IMR-90 (cell line): ENCODE measurements at regions not wholly inside any gene's neighbourhood (a gene's known extent, or its start where the extent isn't known, plus 50 kb on each side); places are given as distances from the start of the nearest gene placed in this dataset.

Experiments
- ATAC-seq: fragments of 200-7000 bp; cut with Tn5 transposase; 2 replicates; pipeline ENCODE4 v1.9.1; 2020; ENCODE audit warnings: low read depth, mild to moderate bottlenecking, moderate library complexity
- BruUV-seq: library from RNA; stranded (reverse); fragments of 400-500 nt; replicated peaks from 2 replicates; lab custom pipeline; 2021; lab: Mats Ljungman, UMichigan
- CTCF ChIA-PET: fragments of 300-600 bp; formaldehyde crosslinking; extraction: SDS; loops from one replicate; lab custom pipeline; 2021; ENCODE audit warnings: antibody characterized with exemption; lab: Yijun Ruan, JAX
- POLR2A ChIA-PET: fragments of 300-600 bp; sonication (Branson Sonifier 250); formaldehyde crosslinking; loops from one replicate; lab custom pipeline; 2022; ENCODE audit warnings: antibody characterized with exemption; ENCODE audit not compliant: unreplicated experiment; lab: Charles Lee
- DNase-seq: peaks from one replicate; pipeline ENCODE4 v3.0.0; 2013
- H2AFZ ChIP-seq: replicated peaks from 2 replicates; pipeline ENCODE3; 2013; ENCODE audit warnings: low read length, mild to moderate bottlenecking; ENCODE audit not compliant: poor library complexity
- H2AK5ac ChIP-seq: 2 replicates; pipeline ENCODE4 v1.6.1; 2013; ENCODE audit warnings: low read depth, low read length, inconsistent platforms
- H2AK9ac ChIP-seq: replicated peaks from 2 replicates; pipeline ENCODE3; 2013; ENCODE audit warnings: mild to moderate bottlenecking, low read depth, low read length, moderate library complexity; ENCODE audit not compliant: poor library complexity
- H2BK120ac ChIP-seq: 2 replicates; pipeline ENCODE4 v1.6.1; 2013; ENCODE audit warnings: low read depth, low read length, inconsistent platforms
- H2BK15ac ChIP-seq: 3 replicates; pipeline ENCODE4 v1.6.1; 2013; ENCODE audit warnings: low read depth, low read length, inconsistent platforms
- H2BK20ac ChIP-seq: 2 replicates; pipeline ENCODE4 v1.6.1; 2013; ENCODE audit warnings: low read depth, mild to moderate bottlenecking, inconsistent platforms, low read length, moderate library complexity
- H2BK5ac ChIP-seq: 2 replicates; pipeline ENCODE4 v1.6.1; 2013; ENCODE audit warnings: mild to moderate bottlenecking, low read depth, low read length, inconsistent platforms; ENCODE audit not compliant: poor library complexity, severe bottlenecking
- H3K14ac ChIP-seq: replicated peaks from 2 replicates; pipeline ENCODE4 v1.6.1; 2013; ENCODE audit warnings: low read depth, low read length, inconsistent platforms
- H3K18ac ChIP-seq: 2 replicates; pipeline ENCODE4 v1.6.1; 2013; ENCODE audit warnings: low read depth, low read length, control low read depth
- H3K23ac ChIP-seq: 2 replicates; pipeline ENCODE4 v1.6.1; 2013; ENCODE audit warnings: low read depth, low read length, inconsistent platforms
- H3K27ac ChIP-seq: 2 replicates; pipeline ENCODE4 v1.5.1; 2013; ENCODE audit warnings: mild to moderate bottlenecking, control low read depth, low read length; ENCODE audit not compliant: insufficient read depth
- H3K27me3 ChIP-seq: 2 replicates; pipeline ENCODE4 v1.6.1; 2013; ENCODE audit warnings: low read length; ENCODE audit not compliant: control insufficient read depth, insufficient read depth
- H3K36me3 ChIP-seq: 2 replicates; pipeline ENCODE4 v1.6.1; 2013; ENCODE audit warnings: low read length, mixed read lengths; ENCODE audit not compliant: control insufficient read depth, insufficient read depth
- H3K4ac ChIP-seq: 2 replicates; pipeline ENCODE4 v1.6.1; 2013; ENCODE audit warnings: low read depth, low read length, inconsistent platforms
- H3K4me1 ChIP-seq: 2 replicates; pipeline ENCODE4 v1.6.1; 2013; ENCODE audit warnings: low read length, mixed read lengths; ENCODE audit not compliant: control insufficient read depth, insufficient read depth
- H3K4me2 ChIP-seq: 2 replicates; pipeline ENCODE4 v1.6.1; 2013; ENCODE audit warnings: low read depth, mild to moderate bottlenecking, control low read depth, low read length, moderate library complexity
- H3K4me3 ChIP-seq: 2 replicates; pipeline ENCODE4 v1.5.1; 2013; ENCODE audit warnings: low read depth, mild to moderate bottlenecking, control low read depth, low read length, moderate library complexity; ENCODE audit not compliant: insufficient read depth
- H3K56ac ChIP-seq: 2 replicates; pipeline ENCODE4 v1.6.1; 2013; ENCODE audit warnings: low read length, inconsistent platforms; ENCODE audit not compliant: insufficient read depth; ENCODE audit errors: extremely low read depth
- H3K79me1 ChIP-seq, 2 experiments: 2 replicates each; pipeline ENCODE4 v1.6.1; 2013; ENCODE audit warnings: low read length in 2 of 2, inconsistent platforms in 1 of 2, low read depth in 1 of 2
- H3K9ac ChIP-seq: 2 replicates; pipeline ENCODE4 v1.6.1; 2013; ENCODE audit warnings: low read depth, low read length, control low read depth
- H3K9me1 ChIP-seq: 2 replicates; pipeline ENCODE4 v1.6.1; 2013; ENCODE audit warnings: low read length, inconsistent platforms; ENCODE audit not compliant: insufficient read depth
- H3K9me3 ChIP-seq: 2 replicates; pipeline ENCODE4 v1.6.1; 2013; ENCODE audit warnings: low read length; ENCODE audit not compliant: control insufficient read depth, insufficient read depth
- H4K20me1 ChIP-seq: 2 replicates; pipeline ENCODE4 v1.6.1; 2013; ENCODE audit warnings: low read length, inconsistent platforms; ENCODE audit not compliant: insufficient read depth
- H4K5ac ChIP-seq: 2 replicates; pipeline ENCODE4 v1.6.1; 2013; ENCODE audit warnings: mild to moderate bottlenecking, low read depth, low read length, control low read depth
- H4K8ac ChIP-seq, 2 experiments: 2 replicates each; pipeline ENCODE4 v1.6.1; 2013; ENCODE audit warnings: low read depth in 2 of 2, low read length in 2 of 2, control low read depth in 1 of 2, inconsistent platforms in 1 of 2
- H4K91ac ChIP-seq: 2 replicates; pipeline ENCODE4 v1.6.1; 2013; ENCODE audit warnings: low read depth, low read length, inconsistent platforms; ENCODE audit not compliant: insufficient read depth
- FOS ChIP-seq: fragments of 150-350 bp; IDR thresholded peaks from 2 replicates; pipeline ENCODE4 v1.6.1; 2016; ENCODE audit warnings: low read depth, low read length
- MAFK ChIP-seq: IDR thresholded peaks from 2 replicates; pipeline ENCODE4 v1.6.1; 2012; ENCODE audit warnings: low read depth, low read length, improper control_type of control experiment
- WGBS, 2 experiments: methylation state at CpG; one replicate each; pipeline versions ENCODE4 v1.1.5 to v1.1.7; 2013; ENCODE audit warnings: missing lambda C conversion rate in 2 of 2; ENCODE audit not compliant: insufficient read length in 1 of 2; ENCODE audit errors: extremely low coverage in 2 of 2; 5-methylcytosine and 5-hydroxymethylcytosine counted together
- dilution Hi-C: fragments of 300-500 bp; cut with HindIII; formaldehyde crosslinking; loops from one replicate; pipeline ENCODE4 v1.14.3; 2018; ENCODE audit warnings: low sequenced_read_pairs; ENCODE audit not compliant: unreplicated experiment
- in situ Hi-C: fragments of 300-500 bp; cut with MboI; formaldehyde crosslinking; loops from 3 replicates; pipeline ENCODE4 v1.14.3; 2019; ENCODE audit warnings: low sequenced_read_pairs, inconsistent platforms, mixed read lengths
- intact Hi-C: fragments of 100-400 bp; cut with micrococcal nuclease; formaldehyde crosslinking; loops from 2 replicates; pipeline ENCODE4 v1.10.0; 2022

DNA sequence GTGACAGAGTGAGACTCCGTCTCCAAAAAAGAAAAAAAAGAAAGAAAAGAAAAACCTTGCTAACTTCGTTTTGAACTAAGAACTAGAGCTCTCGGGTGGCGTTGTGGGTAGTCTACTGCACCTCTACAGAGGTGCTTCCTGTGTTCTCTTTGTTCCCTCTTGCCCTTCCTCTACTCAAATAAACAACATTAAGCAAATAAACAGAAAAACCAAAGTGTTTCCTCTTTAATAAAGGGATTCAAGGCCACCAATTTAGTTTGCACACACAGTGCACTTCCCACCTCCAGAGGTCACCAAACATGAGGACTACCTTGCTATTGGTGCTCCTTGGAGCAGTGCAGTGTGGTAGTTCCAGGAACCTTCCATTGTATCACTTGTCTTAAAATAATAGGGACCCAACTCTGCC, 354.2 kb upstream of the TBL1XR1 start:
- H3K4ac ChIP-seq, result no peak overlapping the region
- DNase-seq, result no peak
- POLR2A ChIA-PET, result no interaction called here
- no peak overlapping the region for H3K14ac ChIP-seq
- CTCF ChIA-PET, result no interaction called here
- H3K4me3 ChIP-seq, result no peak overlapping the region
- no peak overlapping the region for H2BK120ac ChIP-seq
- H3K9me3 ChIP-seq, result no peaks in the 10 kb centered on the region
- no peak overlapping the region for H2AK9ac ChIP-seq
- H4K8ac ChIP-seq, result no peak overlapping the region
- H2AFZ ChIP-seq, result no peak overlapping the region
- no peaks in the 10 kb centered on the region for H4K20me1 ChIP-seq
- H2BK5ac ChIP-seq, result no peak overlapping the region
- H3K27ac ChIP-seq, result no peak overlapping the region
- no peaks in the 10 kb centered on the region for H3K79me1 ChIP-seq
- H3K9me1 ChIP-seq, result no peaks in the 10 kb centered on the region
- H3K27me3 ChIP-seq, result no peaks in the 10 kb centered on the region
- H4K91ac ChIP-seq, result no peak overlapping the region
- WGBS, 2 experiments, result no CpG with 5 or more reads among the region's 4 CpGs
- no peak overlapping the region for H2AK5ac ChIP-seq
- dilution Hi-C loops, result no loop called here
- no peak overlapping the region for H3K9ac ChIP-seq
- H2BK20ac ChIP-seq, result no peak overlapping the region
- no peak overlapping the region for H2BK15ac ChIP-seq
- no peak overlapping the region for H3K23ac ChIP-seq
- intact Hi-C loops, result no loop called here
- no peak overlapping the region for H3K4me2 ChIP-seq
- peaks cover 2% of the 10 kb centered on the region for H3K4me1 ChIP-seq
- no peak overlapping the region for H3K56ac ChIP-seq
- in situ Hi-C loops, result no loop called here
- no peak overlapping the region for H4K5ac ChIP-seq
- H3K18ac ChIP-seq, result no peak overlapping the region
- TF ChIP-seq MAFK (no peak), FOS (no peak)
- no peak for ATAC-seq
- BruUV-seq, result no TSS peak
- no peaks in the 10 kb centered on the region for H3K36me3 ChIP-seq
